H9 (cell line): ENCODE measurements at regions not wholly inside any gene's neighbourhood (a gene's known extent, or its start where the extent isn't known, plus 50 kb on each side); places are given as distances from the start of the nearest gene placed in this dataset.

ENCODE experiments used
- DNase-seq: peaks from one replicate; pipeline ENCODE4 v3.0.0-alpha.2; 2017
- H2AFZ ChIP-seq: one replicate; pipeline ENCODE4 v1.6.1; 2013; ENCODE audit warnings: mild to moderate bottlenecking, low read length, control low read depth, moderate library complexity
- H2AK5ac ChIP-seq: 2 replicates; pipeline ENCODE4 v1.6.1; 2013; ENCODE audit warnings: low read length, control low read depth, mixed read lengths; ENCODE audit not compliant: insufficient read length
- H2BK120ac ChIP-seq: one replicate; pipeline ENCODE4 v1.6.1; 2013; ENCODE audit warnings: low read depth, mild to moderate bottlenecking, low read length, control low read depth, inconsistent platforms; ENCODE audit not compliant: poor library complexity, severe bottlenecking
- H2BK12ac ChIP-seq: 2 replicates; pipeline ENCODE4 v1.6.1; 2013; ENCODE audit warnings: low read length, control low read depth, mixed read lengths, low read depth; ENCODE audit not compliant: insufficient read length
- H2BK15ac ChIP-seq: 2 replicates; pipeline ENCODE4 v1.6.1; 2013; ENCODE audit warnings: low read depth, low read length, control low read depth
- H2BK20ac ChIP-seq: one replicate; pipeline ENCODE4 v1.6.1; 2013; ENCODE audit warnings: low read depth, mild to moderate bottlenecking, low read length, control low read depth, inconsistent platforms; ENCODE audit not compliant: poor library complexity, severe bottlenecking
- H2BK5ac ChIP-seq: 2 replicates; pipeline ENCODE4 v1.6.1; 2013; ENCODE audit warnings: low read length, control low read depth, mixed read lengths; ENCODE audit not compliant: insufficient read length
- H3K14ac ChIP-seq: 2 replicates; pipeline ENCODE4 v1.6.1; 2013; ENCODE audit warnings: low read length, control low read depth; ENCODE audit not compliant: insufficient read depth
- H3K18ac ChIP-seq: 2 replicates; pipeline ENCODE4 v1.6.1; 2013; ENCODE audit warnings: low read depth, mild to moderate bottlenecking, mixed read lengths, low read length, control low read depth; ENCODE audit not compliant: insufficient read length
- H3K23ac ChIP-seq: 2 replicates; pipeline ENCODE4 v1.6.1; 2013; ENCODE audit warnings: low read length, control low read depth, mixed read lengths, low read depth; ENCODE audit not compliant: insufficient read length
- H3K23me2 ChIP-seq: 2 replicates; pipeline ENCODE4 v1.6.1; 2013; ENCODE audit warnings: low read depth, mild to moderate bottlenecking, mixed read lengths, low read length, control low read depth; ENCODE audit not compliant: insufficient read length, poor library complexity, severe bottlenecking
- H3K27ac ChIP-seq: 2 replicates; pipeline ENCODE4 v1.5.1; 2013; ENCODE audit warnings: low read length, control low read depth, mixed read lengths, low read depth; ENCODE audit not compliant: insufficient read length
- H3K27me3 ChIP-seq: 2 replicates; pipeline ENCODE4 v1.6.1; 2013; ENCODE audit warnings: low read length, control low read depth, inconsistent platforms; ENCODE audit not compliant: insufficient read depth
- H3K4ac ChIP-seq: 2 replicates; pipeline ENCODE4 v1.6.1; 2013; ENCODE audit warnings: low read depth, mild to moderate bottlenecking, control low read depth, inconsistent platforms, low read length, moderate library complexity
- H3K4me1 ChIP-seq: 2 replicates; pipeline ENCODE4 v1.6.1; 2013; ENCODE audit warnings: low read length, control low read depth, inconsistent platforms; ENCODE audit not compliant: insufficient read depth
- H3K4me2 ChIP-seq: 2 replicates; pipeline ENCODE4 v1.6.1; 2013; ENCODE audit warnings: low read length, control low read depth, mixed read lengths; ENCODE audit not compliant: insufficient read length, insufficient read depth
- H3K56ac ChIP-seq: 2 replicates; pipeline ENCODE4 v1.6.1; 2013; ENCODE audit warnings: low read depth, mild to moderate bottlenecking, mixed read lengths, low read length, control low read depth; ENCODE audit not compliant: insufficient read length
- H3K79me1 ChIP-seq: 2 replicates; pipeline ENCODE4 v1.6.1; 2013; ENCODE audit warnings: low read depth, mild to moderate bottlenecking, moderate library complexity, low read length, control low read depth, inconsistent platforms; ENCODE audit not compliant: insufficient read depth, poor library complexity, severe bottlenecking
- H3K79me2 ChIP-seq: 2 replicates; pipeline ENCODE4 v1.6.1; 2013; ENCODE audit warnings: low read length, control low read depth, inconsistent platforms; ENCODE audit not compliant: insufficient read depth
- H3K9ac ChIP-seq: 2 replicates; pipeline ENCODE4 v1.6.1; 2013; ENCODE audit warnings: low read length, control low read depth, mixed read lengths; ENCODE audit not compliant: insufficient read length; ENCODE audit errors: extremely low read depth
- H3K9me3 ChIP-seq: one replicate; pipeline ENCODE4 v1.6.1; 2013; ENCODE audit warnings: low read depth, low read length, inconsistent platforms; ENCODE audit not compliant: control insufficient read depth
- H3T11ph ChIP-seq: one replicate; pipeline ENCODE4 v1.6.1; 2013; ENCODE audit warnings: mild to moderate bottlenecking, low read length, control low read depth, inconsistent platforms
- H4K20me1 ChIP-seq: one replicate; pipeline ENCODE4 v1.6.1; 2013; ENCODE audit not compliant: control insufficient read depth, insufficient read length, insufficient read depth
- H4K5ac ChIP-seq: 2 replicates; pipeline ENCODE4 v1.6.1; 2013; ENCODE audit warnings: low read depth, mild to moderate bottlenecking, mixed read lengths, low read length, control low read depth; ENCODE audit not compliant: insufficient read length
- H4K8ac ChIP-seq: replicated peaks from 2 replicates; pipeline ENCODE4 v1.6.1; 2013; ENCODE audit warnings: low read length, control low read depth, mixed read lengths, low read depth; ENCODE audit not compliant: insufficient read length
- H4K91ac ChIP-seq: 2 replicates; pipeline ENCODE4 v1.6.1; 2013; ENCODE audit warnings: low read depth, mild to moderate bottlenecking, moderate library complexity, mixed read lengths, low read length, control low read depth; ENCODE audit not compliant: insufficient read length
- H3K27ac Mint-ChIP-seq, 3 experiments: 2 replicates in 2 of 3; 3 replicates in 1 of 3; pipeline ENCODE4 v1.8.0; 2020 to 2021; ENCODE audit warnings: mixed read lengths in 3 of 3, mild to moderate bottlenecking in 1 of 3, moderate library complexity in 1 of 3
- H3K27me3 Mint-ChIP-seq: 2 replicates; pipeline ENCODE4 v1.8.0; 2021; ENCODE audit warnings: low read depth, mild to moderate bottlenecking, moderate library complexity, mixed read lengths
- H3K36me3 Mint-ChIP-seq, 3 experiments: 2 replicates in 2 of 3; 3 replicates in 1 of 3; pipeline ENCODE4 v1.8.0; 2020 to 2021; ENCODE audit warnings: low read depth in 3 of 3, mixed read lengths in 3 of 3; ENCODE audit not compliant: insufficient read depth in 1 of 3
- H3K4me1 Mint-ChIP-seq, 2 experiments: 2 replicates each; pipeline ENCODE4 v1.8.0; 2020; ENCODE audit warnings: mixed read lengths in 2 of 2
- H3K4me3 Mint-ChIP-seq, 2 experiments: 2 replicates in 1 of 2; 3 replicates in 1 of 2; pipeline ENCODE4 v1.8.0; 2020 to 2021; ENCODE audit warnings: mild to moderate bottlenecking in 2 of 2, mixed read lengths in 2 of 2, moderate library complexity in 1 of 2
- H3K9me3 Mint-ChIP-seq, 2 experiments: 2 replicates in 1 of 2; 3 replicates in 1 of 2; pipeline ENCODE4 v1.8.0; 2020; ENCODE audit warnings: mild to moderate bottlenecking in 2 of 2, mixed read lengths in 2 of 2, moderate library complexity in 1 of 2
- WGBS: extraction: QIAGEN DNeasy Blood & Tissue Kit; methylation state at CpG from one replicate; pipeline ENCODE4 v1.1.7; 2013; ENCODE audit warnings: missing lambda C conversion rate, low lambda C conversion rate, mixed read lengths; ENCODE audit not compliant: insufficient read length; ENCODE audit errors: extremely low coverage; 5-methylcytosine and 5-hydroxymethylcytosine counted together
- TF ChIP-seq, protein P1 (sequence below): fragments of 200-600 bp; sonication (generic); conservative IDR thresholded peaks from 3 replicates; pipeline ENCODE4 v1.8.0; 2021; ENCODE audit warnings: antibody characterized with exemption, mild to moderate bottlenecking

GRCh38 chr15:95590533-95591044 lies 739.9 kb upstream of the NR2F2 start:
- H4K8ac ChIP-seq, result no peak overlapping the region
- H3K56ac ChIP-seq, result no peak overlapping the region
- TF ChIP-seq, protein P1, sequence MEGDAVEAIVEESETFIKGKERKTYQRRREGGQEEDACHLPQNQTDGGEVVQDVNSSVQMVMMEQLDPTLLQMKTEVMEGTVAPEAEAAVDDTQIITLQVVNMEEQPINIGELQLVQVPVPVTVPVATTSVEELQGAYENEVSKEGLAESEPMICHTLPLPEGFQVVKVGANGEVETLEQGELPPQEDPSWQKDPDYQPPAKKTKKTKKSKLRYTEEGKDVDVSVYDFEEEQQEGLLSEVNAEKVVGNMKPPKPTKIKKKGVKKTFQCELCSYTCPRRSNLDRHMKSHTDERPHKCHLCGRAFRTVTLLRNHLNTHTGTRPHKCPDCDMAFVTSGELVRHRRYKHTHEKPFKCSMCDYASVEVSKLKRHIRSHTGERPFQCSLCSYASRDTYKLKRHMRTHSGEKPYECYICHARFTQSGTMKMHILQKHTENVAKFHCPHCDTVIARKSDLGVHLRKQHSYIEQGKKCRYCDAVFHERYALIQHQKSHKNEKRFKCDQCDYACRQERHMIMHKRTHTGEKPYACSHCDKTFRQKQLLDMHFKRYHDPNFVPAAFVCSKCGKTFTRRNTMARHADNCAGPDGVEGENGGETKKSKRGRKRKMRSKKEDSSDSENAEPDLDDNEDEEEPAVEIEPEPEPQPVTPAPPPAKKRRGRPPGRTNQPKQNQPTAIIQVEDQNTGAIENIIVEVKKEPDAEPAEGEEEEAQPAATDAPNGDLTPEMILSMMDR, result no peak
- no peak overlapping the region for H3K4me2 ChIP-seq
- H3T11ph ChIP-seq, result no peak overlapping the region
- H4K5ac ChIP-seq, result no peak overlapping the region
- no peaks in the 10 kb centered on the region for H3K79me1 ChIP-seq
- H3K14ac ChIP-seq, result no peak overlapping the region
- H3K9ac ChIP-seq, result no peak overlapping the region
- H3K27me3 ChIP-seq, result no peaks in the 10 kb centered on the region
- Mint-ChIP-seq H3K27ac (no peak overlapping the region), H3K4me1 (no peaks in the 10 kb centered on the region), H3K36me3 (no peaks in the 10 kb centered on the region), H3K27me3 (no peaks in the 10 kb centered on the region), H3K9me3 (no peaks in the 10 kb centered on the region), H3K4me3 (no peak overlapping the region)
- H3K4ac ChIP-seq, result no peak overlapping the region
- no peak overlapping the region for H2AK5ac ChIP-seq
- no peaks in the 10 kb centered on the region for H3K9me3 ChIP-seq
- H4K91ac ChIP-seq, result no peak overlapping the region
- no peak overlapping the region for H2AFZ ChIP-seq
- no peak overlapping the region for H2BK20ac ChIP-seq
- H3K27ac ChIP-seq, result no peak overlapping the region
- no peak overlapping the region for H2BK12ac ChIP-seq
- no peaks in the 10 kb centered on the region for H3K23me2 ChIP-seq
- H3K4me1 ChIP-seq, result no peaks in the 10 kb centered on the region
- H3K23ac ChIP-seq, result no peak overlapping the region
- H2BK5ac ChIP-seq, result no peak overlapping the region
- H2BK120ac ChIP-seq, result no peak overlapping the region
- H4K20me1 ChIP-seq, result no peaks in the 10 kb centered on the region
- no peak overlapping the region for H3K18ac ChIP-seq
- no peaks in the 10 kb centered on the region for H3K79me2 ChIP-seq
- no CpG with 5 or more reads among the region's 5 CpGs for WGBS
- H2BK15ac ChIP-seq, result no peak overlapping the region
- no peak for DNase-seq
